ENCODE measurements at regions not wholly inside any gene's neighbourhood (a gene's known extent, or its start where the extent isn't known, plus 50 kb on each side); places are given as distances from the start of the nearest gene placed in this dataset.

GRCh38 chr3:161579395-161580126, 83.0 kb downstream of the OTOL1 start:
- ChIA-PET CTCF (no interaction called here), POLR2A (ENCODE audit: low non-redundant PET) (no interaction called here)
- Histone ChIP-seq H3K36me3 (ENCODE audit: insufficient read depth, low read length, poor library complexity, severe bottlenecking) (no peaks in the 10 kb centered on the region), H3K4me3 (ENCODE audit: low read depth, low read length, poor library complexity, severe bottlenecking) (no peak overlapping the region), H3K27me3 (replicated peaks; ENCODE audit: insufficient read depth, low read depth, low read length, poor library complexity) (no peaks in the 10 kb centered on the region), H3K9me3 (ENCODE audit: low read depth, low read length, poor library complexity, severe bottlenecking) (no peaks in the 10 kb centered on the region), H3K27ac (ENCODE audit: low read depth, low read length, poor library complexity, severe bottlenecking) (no peak overlapping the region), H3K4me1 (ENCODE audit: insufficient read depth, low read length, poor library complexity, severe bottlenecking) (no peaks in the 10 kb centered on the region)
- DNase-seq (ENCODE audit: low spot score), result no peak
- BruUV-seq (replicated peaks), result no TSS peak
- no peak for TF ChIP-seq CTCF (conservative IDR thresholded peaks at IDR 0.05; ENCODE audit: low read depth, low read length)
- no peak for TF ChIP-seq EZH2 (IDR thresholded peaks at IDR 0.05; ENCODE audit: borderline replicate concordance, low read depth, low read length, poor library complexity, severe bottlenecking)
- intact Hi-C loops (cut with micrococcal nuclease; ENCODE audit: unreplicated experiment), result no loop called here

GRCh38 chr3:161585922-161586321, 89.3 kb downstream of the OTOL1 start:
- no TSS peak for BruUV-seq (replicated peaks)
- DNase-seq (ENCODE audit: low spot score), result no peak
- TF ChIP-seq CTCF (conservative IDR thresholded peaks at IDR 0.05; ENCODE audit: low read depth, low read length) (no peak), EZH2 (IDR thresholded peaks at IDR 0.05; ENCODE audit: borderline replicate concordance, low read depth, low read length, poor library complexity, severe bottlenecking) (no peak)
- H3K4me1 ChIP-seq (ENCODE audit: insufficient read depth, low read length, poor library complexity, severe bottlenecking), result no peaks in the 10 kb centered on the region
- no peak overlapping the region for H3K27ac ChIP-seq (ENCODE audit: low read depth, low read length, poor library complexity, severe bottlenecking)
- CTCF ChIA-PET, result no interaction called here
- intact Hi-C loops (cut with micrococcal nuclease; ENCODE audit: unreplicated experiment), result no loop called here
- H3K27me3 ChIP-seq (replicated peaks; ENCODE audit: insufficient read depth, low read depth, low read length, poor library complexity), result no peaks in the 10 kb centered on the region
- no peaks in the 10 kb centered on the region for H3K36me3 ChIP-seq (ENCODE audit: insufficient read depth, low read length, poor library complexity, severe bottlenecking)
- H3K4me3 ChIP-seq (ENCODE audit: low read depth, low read length, poor library complexity, severe bottlenecking), result no peak overlapping the region
- H3K9me3 ChIP-seq (ENCODE audit: low read depth, low read length, poor library complexity, severe bottlenecking), result peaks cover 4% of the 10 kb centered on the region
- POLR2A ChIA-PET (ENCODE audit: low non-redundant PET), result no interaction called here

GRCh38 chr3:161586556-161587235, 90.1 kb downstream of the OTOL1 start:
- H3K36me3 ChIP-seq (ENCODE audit: insufficient read depth, low read length, poor library complexity, severe bottlenecking), result no peaks in the 10 kb centered on the region
- no peaks in the 10 kb centered on the region for H3K27me3 ChIP-seq (replicated peaks; ENCODE audit: insufficient read depth, low read depth, low read length, poor library complexity)
- ChIA-PET POLR2A (ENCODE audit: low non-redundant PET) (no interaction called here), CTCF (no interaction called here)
- intact Hi-C loops (cut with micrococcal nuclease; ENCODE audit: unreplicated experiment), result no loop called here
- H3K9me3 ChIP-seq (ENCODE audit: low read depth, low read length, poor library complexity, severe bottlenecking), result peaks cover 4% of the 10 kb centered on the region
- no peaks in the 10 kb centered on the region for H3K4me1 ChIP-seq (ENCODE audit: insufficient read depth, low read length, poor library complexity, severe bottlenecking)
- TF ChIP-seq EZH2 (IDR thresholded peaks at IDR 0.05; ENCODE audit: borderline replicate concordance, low read depth, low read length, poor library complexity, severe bottlenecking) (no peak), CTCF (conservative IDR thresholded peaks at IDR 0.05; ENCODE audit: low read depth, low read length) (no peak)
- H3K4me3 ChIP-seq (ENCODE audit: low read depth, low read length, poor library complexity, severe bottlenecking), result no peak overlapping the region
- H3K27ac ChIP-seq (ENCODE audit: low read depth, low read length, poor library complexity, severe bottlenecking), result no peak overlapping the region
- BruUV-seq (replicated peaks), result no TSS peak
- DNase-seq (ENCODE audit: low spot score), result no peak

Data from A673 (cell line).